AML-193 (cell line): ENCODE measurements at regions not wholly inside any gene's neighbourhood (a gene's known extent, or its start where the extent isn't known, plus 50 kb on each side); places are given as distances from the start of the nearest gene placed in this dataset.
A peak's percentile ranks its signal among the peaks of the same experiment; 100 is the strongest.
"Not testable (repeated sequence)": the region's sequence is repeated elsewhere in the genome, so short reads cannot be mapped to it uniquely, and the experiment has no call there.

ENCODE experiments used
- DNase-seq, 2 experiments: peaks; one replicate each; lab custom pipeline; 2025; lab: John Stamatoyannopoulos, UW

DNA sequence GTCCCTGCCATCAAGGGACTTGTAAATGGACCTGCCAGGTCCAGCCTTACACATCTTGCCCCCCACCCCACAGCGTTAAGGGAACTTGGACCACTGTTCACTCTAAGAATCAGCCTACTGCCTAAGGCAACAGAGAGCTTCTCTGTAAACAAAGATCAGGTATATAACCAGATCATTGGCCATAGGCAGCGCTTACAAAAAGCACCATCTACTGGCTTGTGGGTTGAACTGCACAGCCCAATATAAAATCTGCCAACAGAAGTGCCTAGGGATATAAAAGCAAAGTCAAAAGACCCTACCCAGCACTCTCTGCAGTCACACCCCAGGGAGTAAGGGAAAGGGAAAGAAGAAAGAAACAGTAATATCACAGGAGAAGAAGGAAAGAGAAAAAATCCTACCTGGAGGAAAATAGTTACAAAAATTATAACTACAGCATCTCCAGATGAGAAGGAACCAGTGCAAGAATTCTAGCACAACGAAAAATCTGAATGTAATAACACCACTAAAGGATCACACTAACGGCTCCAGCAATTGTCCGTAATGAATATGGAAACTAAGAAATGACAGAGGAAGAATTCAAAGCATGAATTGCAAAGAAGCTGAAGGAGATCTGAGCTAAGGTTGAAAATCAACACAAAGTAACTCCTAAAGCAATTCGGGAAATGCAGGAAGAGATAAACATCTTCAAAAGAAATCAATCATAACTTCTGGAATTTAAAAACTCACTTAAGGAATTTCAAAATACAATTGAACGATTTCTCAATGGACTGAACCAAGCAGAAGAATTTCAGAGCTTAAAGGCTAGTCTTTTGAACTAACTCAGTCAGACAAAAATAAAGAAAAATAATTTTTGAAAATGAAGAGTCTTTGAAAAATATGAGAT lies 95.2 kb upstream of the PCED1B start:
- DNase-seq: peak; percentile 2 to 17

- DNase-seq: no peak
Observed at GRCh38 chr12:46985816-46986215, 93.6 kb upstream of the PCED1B start.

GRCh38 chr12:46988122-46988521 lies 91.3 kb upstream of the PCED1B start:
- DNase-seq: not testable (repeated sequence)

DNA sequence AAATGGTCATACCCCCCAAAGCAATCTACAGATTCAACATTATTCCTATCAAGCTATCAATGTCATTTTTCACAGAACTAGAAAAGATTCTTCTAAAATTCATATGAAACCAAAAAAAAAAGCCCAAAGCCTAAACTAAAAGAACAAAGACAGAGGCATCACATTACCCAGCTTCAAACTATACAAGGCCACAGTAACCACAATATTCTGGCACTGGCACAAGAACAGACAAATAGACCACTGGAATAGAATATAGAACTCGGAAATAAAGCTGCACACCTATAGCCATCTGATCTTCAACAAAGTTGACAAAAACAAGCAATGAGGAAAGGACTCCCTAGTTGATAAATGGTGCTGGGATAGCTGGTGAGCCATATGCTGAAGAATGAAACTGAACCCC lies 89.2 kb upstream of the PCED1B start:
- DNase-seq: no peak

DNA sequence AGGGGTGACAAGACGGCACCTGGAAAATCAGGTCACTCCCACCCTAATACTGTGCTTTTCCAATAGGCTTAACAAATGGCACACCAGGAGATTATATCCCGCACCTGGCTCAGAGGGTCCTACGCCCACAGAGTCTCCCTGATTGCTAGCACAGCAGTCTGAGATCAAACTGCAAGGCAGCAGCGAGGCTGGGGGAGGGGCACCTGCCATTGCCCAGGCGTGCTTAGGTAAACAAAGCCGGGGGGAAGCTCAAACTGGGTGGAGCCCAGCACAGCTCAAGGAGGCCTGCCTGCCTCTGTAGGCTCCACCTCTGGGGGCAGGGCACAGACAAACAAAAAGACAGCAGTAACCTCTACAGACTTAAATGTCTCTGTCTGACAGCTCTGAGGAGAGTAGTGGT lies 87.4 kb upstream of the PCED1B start:
- not testable (repeated sequence) for DNase-seq

GRCh38 chr12:46998811-46999368 lies 80.5 kb upstream of the PCED1B start:
- DNase-seq: no peak

DNA sequence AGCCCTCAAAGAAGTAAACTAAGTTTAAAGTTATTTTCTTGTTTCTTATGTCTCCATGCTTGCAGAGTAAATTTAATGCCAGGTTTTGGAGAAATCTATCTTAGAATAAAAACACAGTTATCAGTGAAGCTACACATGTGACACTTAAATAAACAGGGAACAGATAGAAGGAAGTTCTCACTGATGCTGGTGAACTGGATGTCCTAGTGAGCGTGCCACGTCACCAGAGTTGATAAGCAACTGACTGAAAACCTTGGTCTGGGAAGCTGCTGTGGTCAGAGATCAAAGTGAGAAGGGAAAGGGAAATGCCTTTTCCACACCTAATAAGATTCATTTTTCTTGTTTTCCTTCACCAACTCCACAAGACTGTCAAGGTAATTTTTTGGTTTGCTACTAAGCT lies 74.8 kb upstream of the PCED1B start:
- DNase-seq: no peak

- no peak for DNase-seq
Observed at GRCh38 chr12:47007048-47007447, 72.4 kb upstream of the PCED1B start.

GRCh38 chr12:47012552-47012951 lies 66.9 kb upstream of the PCED1B start:
- no peak for DNase-seq

DNA sequence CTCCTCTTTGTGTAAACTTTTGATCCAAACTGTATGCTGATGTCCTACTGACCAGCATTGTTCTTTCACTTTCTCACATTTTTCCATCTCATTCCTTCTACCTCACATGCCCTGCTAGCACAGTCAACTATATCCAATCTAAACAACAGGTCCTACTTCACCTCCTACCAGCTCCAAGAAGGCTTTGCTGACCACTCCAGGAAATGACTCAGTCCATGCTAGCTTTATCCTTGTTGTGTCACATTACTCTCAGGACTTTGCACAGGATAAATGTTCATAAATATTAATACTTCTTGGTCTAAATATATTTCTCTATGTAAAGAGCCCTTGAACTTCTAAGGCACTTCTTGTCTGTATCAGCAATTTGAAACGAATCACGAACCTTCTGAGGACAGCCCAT lies 64.9 kb upstream of the PCED1B start:
- DNase-seq: no peak

DNA sequence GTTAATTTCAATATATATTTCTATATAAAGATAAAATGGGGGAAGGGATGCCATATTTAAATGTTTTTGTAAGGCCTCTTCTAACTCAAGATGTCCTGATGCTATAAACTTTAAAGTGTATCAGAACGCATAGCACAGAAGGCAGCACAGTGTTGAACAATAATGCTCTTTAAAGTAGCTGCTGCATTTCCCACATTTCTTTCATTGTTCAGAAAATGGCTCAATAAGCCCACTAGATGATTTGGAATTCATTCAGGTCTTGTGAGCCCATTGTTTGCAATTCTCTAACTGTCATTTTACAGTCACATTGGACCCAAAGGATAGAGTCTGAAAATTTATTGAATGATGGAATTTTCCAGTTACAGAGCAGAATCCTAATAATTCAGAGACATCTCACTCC lies 64.0 kb upstream of the PCED1B start:
- DNase-seq: no peak

DNA sequence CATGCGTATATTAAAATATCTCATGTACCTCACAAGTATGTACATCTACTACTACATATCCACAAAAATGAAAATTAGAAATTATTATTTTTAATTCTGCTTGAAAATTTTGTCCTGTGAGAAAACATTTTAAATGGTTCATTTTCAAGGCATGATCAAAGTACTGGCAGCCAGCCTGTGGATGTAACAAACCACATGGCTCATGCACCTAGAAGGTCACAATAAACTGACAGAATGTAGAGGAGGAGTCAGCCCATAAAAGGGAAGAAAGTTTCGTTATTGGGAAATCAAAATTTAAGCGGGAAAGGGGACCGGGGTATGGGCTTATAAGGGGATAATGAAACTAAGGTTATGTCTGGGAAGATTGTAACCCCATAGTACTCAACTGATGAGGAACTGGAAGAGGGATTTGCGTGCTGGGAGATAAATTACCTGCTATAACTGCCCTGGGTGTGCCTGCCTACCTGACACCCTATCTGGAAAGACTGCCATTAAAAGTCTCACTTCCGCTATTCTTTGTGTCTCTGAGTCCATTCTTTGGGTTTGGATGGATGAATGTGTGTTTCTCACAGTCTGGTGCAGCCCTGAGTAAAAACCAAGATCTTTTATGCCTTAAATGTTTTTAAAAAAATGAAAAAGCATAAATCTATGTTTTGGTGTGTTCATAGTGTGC lies 62.2 kb upstream of the PCED1B start:
- DNase-seq: no peak

DNA sequence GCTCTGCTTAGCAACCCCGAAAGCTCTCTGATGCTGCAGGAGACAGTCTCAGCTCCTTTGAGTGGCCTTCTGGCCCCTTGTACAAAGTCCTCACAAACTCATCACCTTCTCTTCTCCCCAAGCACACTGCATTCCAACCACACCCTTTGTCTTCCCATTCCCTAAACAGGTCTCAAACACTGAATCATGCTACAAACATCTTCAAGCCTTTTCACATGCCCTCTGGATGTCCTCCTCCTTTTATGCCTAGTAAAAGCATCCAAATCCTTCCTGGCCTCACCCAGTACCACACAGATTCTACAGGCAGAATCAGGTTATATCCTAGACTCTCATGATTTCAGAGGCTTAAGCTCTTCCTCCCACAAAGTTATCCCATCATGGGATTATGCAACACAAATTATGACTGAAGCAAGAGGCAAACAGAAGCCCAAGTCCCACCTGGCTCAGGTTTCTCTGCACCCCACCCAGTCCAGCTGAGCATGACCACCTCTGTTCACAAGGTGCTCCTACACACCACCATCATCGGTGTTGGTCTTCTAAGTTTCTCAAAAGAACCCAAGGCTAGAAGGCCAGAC lies 61.4 kb upstream of the PCED1B start:
- DNase-seq: no peak

DNA sequence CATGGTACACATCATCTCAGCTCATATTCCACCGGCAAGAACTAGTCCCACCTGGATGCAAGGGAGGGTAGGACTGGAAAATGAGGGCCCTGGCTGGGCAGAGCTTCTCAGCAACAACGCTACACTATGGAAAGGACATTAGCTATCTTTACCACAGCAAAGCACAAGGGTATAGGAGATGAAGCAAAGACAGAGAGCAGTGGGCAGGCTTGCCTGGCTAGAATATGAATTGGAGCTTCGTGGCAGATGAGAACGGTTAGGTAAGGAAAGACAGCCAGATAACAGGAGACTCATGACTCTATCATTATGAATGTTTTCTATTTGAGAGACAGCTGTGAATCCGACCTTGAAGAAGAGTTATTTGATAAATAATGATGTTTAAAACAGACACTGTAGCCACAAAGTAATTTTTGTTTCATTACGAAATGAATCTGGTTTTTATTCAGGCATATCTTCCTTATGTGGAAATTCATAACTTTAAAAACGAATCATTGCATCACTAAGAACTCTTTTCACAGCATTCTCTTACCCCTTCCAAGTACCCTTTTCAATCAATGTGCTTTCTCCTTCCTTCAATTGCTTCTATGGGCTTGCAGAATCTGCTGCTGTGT lies 59.1 kb upstream of the PCED1B start:
- DNase-seq: no peak

DNA sequence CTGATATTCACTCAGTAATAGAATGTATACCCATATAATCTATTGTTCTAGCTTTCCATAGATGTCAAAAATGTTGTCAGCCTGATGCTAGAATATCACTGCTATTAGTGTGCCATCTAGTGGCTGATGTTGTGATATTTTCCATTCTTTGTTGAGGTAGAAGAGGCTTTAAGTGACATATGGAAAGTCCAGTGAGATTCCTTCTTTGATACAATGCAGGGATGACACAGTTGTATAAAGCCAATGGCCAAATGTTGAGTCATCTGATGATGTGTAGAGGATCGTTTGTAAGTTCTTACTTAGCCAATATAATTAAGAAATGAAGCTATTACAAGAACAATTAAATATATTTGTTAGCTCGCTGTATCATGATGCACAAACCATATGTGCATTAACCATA lies 58.1 kb upstream of the PCED1B start:
- peak; percentile 10 to 46 for DNase-seq

GRCh38 chr12:47022296-47022695 lies 57.1 kb upstream of the PCED1B start:
- no peak for DNase-seq

DNA sequence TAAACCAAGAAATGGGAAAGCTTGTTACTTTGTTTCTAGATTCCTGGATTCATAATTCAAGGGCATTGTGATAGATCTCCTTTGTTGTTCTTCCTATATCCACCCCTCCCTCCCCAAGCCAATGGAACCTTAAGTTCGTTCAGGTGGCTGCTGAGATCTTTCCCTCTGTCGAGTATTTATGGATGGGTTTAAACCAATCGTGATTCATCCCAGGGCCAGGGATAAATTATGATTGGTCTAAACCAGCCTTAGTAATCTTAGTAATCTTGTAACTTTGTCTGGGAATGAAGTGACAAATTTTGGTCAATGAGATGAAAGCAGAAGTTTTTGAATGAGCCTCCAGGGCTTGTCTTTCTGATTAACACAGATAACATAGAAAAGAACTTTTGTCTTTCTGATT lies 56.1 kb upstream of the PCED1B start:
- no peak for DNase-seq

GRCh38 chr12:47023953-47024352 lies 55.5 kb upstream of the PCED1B start:
- DNase-seq: no peak

- DNase-seq: no peak
Observed at GRCh38 chr12:47024463-47024862, 55.0 kb upstream of the PCED1B start.

GRCh38 chr12:47025349-47025748 lies 54.1 kb upstream of the PCED1B start:
- DNase-seq: no peak

DNA sequence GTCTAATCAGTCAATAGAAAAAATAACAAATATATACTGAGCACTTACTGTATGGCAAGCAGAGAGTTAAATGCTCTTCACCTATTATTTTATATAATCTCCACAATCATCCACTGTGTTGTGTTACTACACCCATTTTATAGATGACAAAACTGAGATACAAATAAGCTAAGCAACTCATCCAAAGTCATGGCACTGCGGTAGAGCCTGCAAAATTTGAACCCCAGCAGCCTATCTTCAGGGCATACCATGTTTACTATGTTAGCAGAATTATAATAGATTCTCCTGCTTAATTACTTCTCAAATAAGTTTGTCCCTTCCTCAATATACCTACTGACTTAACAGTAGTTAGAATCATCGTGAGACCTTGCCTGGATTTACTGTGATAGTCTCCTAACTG lies 53.6 kb upstream of the PCED1B start:
- no peak for DNase-seq

- no peak for DNase-seq
Observed at GRCh38 chr12:47026291-47026690, 53.1 kb upstream of the PCED1B start.
